B cell (primary cell): ENCODE measurements at regions not wholly inside any gene's neighbourhood (a gene's known extent, or its start where the extent isn't known, plus 50 kb on each side); places are given as distances from the start of the nearest gene placed in this dataset.

Experiments
- EZH2 ChIP-seq: IDR thresholded peaks from 2 replicates; pipeline ENCODE4 v1.6.1; 2012; ENCODE audit warnings: borderline replicate concordance, low read depth, mild to moderate bottlenecking, moderate library complexity, low read length; ENCODE audit not compliant: insufficient read depth, poor library complexity, severe bottlenecking
- TF ChIP-seq, protein P1 (sequence below): fragments of 200-600 bp; IDR thresholded peaks from one replicate; pipeline ENCODE4 v1.8.0; 2022; ENCODE audit warnings: antibody characterized with exemption, mild to moderate bottlenecking

DNA sequence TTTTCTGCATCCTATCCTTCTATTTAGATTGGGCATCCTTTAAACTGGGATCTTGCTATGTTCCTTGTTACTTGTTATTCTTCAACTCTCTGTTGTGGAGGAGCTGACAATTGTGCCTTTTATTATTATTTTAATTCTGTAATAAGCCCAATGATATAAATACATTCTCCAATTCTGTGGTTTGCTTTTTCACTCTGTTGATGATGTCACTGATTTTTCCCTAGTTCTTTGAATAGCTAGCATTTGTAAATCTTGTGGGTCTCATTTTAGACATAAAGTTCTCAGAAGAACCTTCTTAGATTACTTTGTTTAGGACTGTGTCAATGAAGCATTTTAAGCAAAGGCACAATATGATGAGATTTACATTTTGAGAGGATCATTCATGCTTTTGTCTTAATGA is 79.5 kb upstream of the SLC8A1 start:
- TF ChIP-seq, protein P1, sequence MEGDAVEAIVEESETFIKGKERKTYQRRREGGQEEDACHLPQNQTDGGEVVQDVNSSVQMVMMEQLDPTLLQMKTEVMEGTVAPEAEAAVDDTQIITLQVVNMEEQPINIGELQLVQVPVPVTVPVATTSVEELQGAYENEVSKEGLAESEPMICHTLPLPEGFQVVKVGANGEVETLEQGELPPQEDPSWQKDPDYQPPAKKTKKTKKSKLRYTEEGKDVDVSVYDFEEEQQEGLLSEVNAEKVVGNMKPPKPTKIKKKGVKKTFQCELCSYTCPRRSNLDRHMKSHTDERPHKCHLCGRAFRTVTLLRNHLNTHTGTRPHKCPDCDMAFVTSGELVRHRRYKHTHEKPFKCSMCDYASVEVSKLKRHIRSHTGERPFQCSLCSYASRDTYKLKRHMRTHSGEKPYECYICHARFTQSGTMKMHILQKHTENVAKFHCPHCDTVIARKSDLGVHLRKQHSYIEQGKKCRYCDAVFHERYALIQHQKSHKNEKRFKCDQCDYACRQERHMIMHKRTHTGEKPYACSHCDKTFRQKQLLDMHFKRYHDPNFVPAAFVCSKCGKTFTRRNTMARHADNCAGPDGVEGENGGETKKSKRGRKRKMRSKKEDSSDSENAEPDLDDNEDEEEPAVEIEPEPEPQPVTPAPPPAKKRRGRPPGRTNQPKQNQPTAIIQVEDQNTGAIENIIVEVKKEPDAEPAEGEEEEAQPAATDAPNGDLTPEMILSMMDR: no peak
- no peak for TF ChIP-seq EZH2
